GM12878 (cell line): ENCODE measurements at regions not wholly inside any gene's neighbourhood (a gene's known extent, or its start where the extent isn't known, plus 50 kb on each side); places are given as distances from the start of the nearest gene placed in this dataset.

ENCODE experiments used
- ATAC-seq: fragments of 200-7000 bp; cut with Tn5 transposase; 3 replicates; pipeline ENCODE4 v1.9.1; 2020; ENCODE audit warnings: mild to moderate bottlenecking, moderate library complexity
- BruUV-seq: library from RNA; stranded (reverse); fragments of 400-500 nt; replicated peaks from 2 replicates; lab custom pipeline; 2021; lab: Mats Ljungman, UMichigan
- CTCF ChIA-PET: fragments of 300-600 bp; sonication (Branson Sonifier 250); formaldehyde crosslinking; extraction: SDS; loops from one replicate; lab custom pipeline; 2021; ENCODE audit warnings: inconsistent platforms; lab: Yijun Ruan, JAX
- POLR2A ChIA-PET: fragments of 350-600 bp; formaldehyde crosslinking; extraction: SDS; loops from one replicate; lab custom pipeline; 2021; ENCODE audit warnings: inconsistent platforms; lab: Charles Lee
- RAD21 ChIA-PET: fragments of 300-600 bp; sonication (Branson Sonifier 250); formaldehyde crosslinking; loops from one replicate; lab custom pipeline; 2023; ENCODE audit warnings: antibody characterized with exemption; ENCODE audit not compliant: unreplicated experiment; lab: Charles Lee
- SMC1A ChIA-PET: fragments of 300-600 bp; sonication (Branson Sonifier 250); formaldehyde crosslinking; loops from one replicate; lab custom pipeline; 2023; ENCODE audit not compliant: unreplicated experiment, uncharacterized antibody; lab: Charles Lee
- DNase-seq: peaks from one replicate; pipeline ENCODE4 v3.0.0-alpha.2; 2011; ENCODE audit warnings: low read depth, low spot score
- FAIRE-seq: peaks from 3 replicates; lab custom pipeline; 2011; peaks lifted over from hg19 to GRCh38; lab: Jason Lieb, UNC
- H2AFZ ChIP-seq: 2 replicates; pipeline ENCODE4 v1.6.0; 2011; ENCODE audit warnings: low read depth, low read length, control low read depth; ENCODE audit not compliant: control insufficient read depth
- H3K27ac ChIP-seq: 2 replicates; pipeline ENCODE4 v1.5.1; 2011; ENCODE audit warnings: control low read depth; ENCODE audit not compliant: control insufficient read depth, insufficient read depth
- H3K27me3 ChIP-seq, 2 experiments: replicated peaks in 1 of 2; 2 replicates each; pipeline versions ENCODE4 v1.6.0 to v1.6.1; 2011; ENCODE audit warnings: low read length in 1 of 2; ENCODE audit not compliant: control insufficient read depth in 2 of 2, insufficient read depth in 2 of 2
- H3K36me3 ChIP-seq, 2 experiments: 2 replicates each; pipeline ENCODE4 v1.5.1; 2011; ENCODE audit warnings: low read length in 1 of 2; ENCODE audit not compliant: control insufficient read depth in 2 of 2, insufficient read depth in 2 of 2
- H3K4me1 ChIP-seq: 2 replicates; pipeline ENCODE4 v1.6.1; 2011; ENCODE audit warnings: mild to moderate bottlenecking, low read length, moderate library complexity, mixed read lengths; ENCODE audit not compliant: control insufficient read depth, insufficient read depth
- H3K4me2 ChIP-seq: 2 replicates; pipeline ENCODE4 v1.6.0; 2011; ENCODE audit warnings: control low read depth; ENCODE audit not compliant: control insufficient read depth, insufficient read depth
- H3K4me3 ChIP-seq: fragments of 200-600 bp; sonication (generic); 2 replicates; pipeline ENCODE4 v1.5.1; 2016
- H3K79me2 ChIP-seq: 2 replicates; pipeline ENCODE4 v1.6.0; 2011; ENCODE audit warnings: low read length; ENCODE audit not compliant: control insufficient read depth, insufficient read depth
- H3K9ac ChIP-seq: 2 replicates; pipeline ENCODE4 v1.8.0; 2011; ENCODE audit warnings: low read length, control low read depth, mixed read lengths; ENCODE audit not compliant: control insufficient read depth, insufficient read depth
- H3K9me3 ChIP-seq: replicated peaks from 3 replicates; pipeline ENCODE4 v1.5.1; 2011; ENCODE audit warnings: mild to moderate bottlenecking, low read length; ENCODE audit not compliant: control insufficient read depth, insufficient read depth
- H4K20me1 ChIP-seq: 2 replicates; pipeline ENCODE4 v1.6.0; 2011; ENCODE audit not compliant: control insufficient read depth, insufficient read depth
- CHD2 ChIP-seq: IDR thresholded peaks from 2 replicates; pipeline ENCODE4 v1.6.1; 2011; ENCODE audit warnings: low read depth, low read length, improper control_type of control experiment, borderline replicate concordance
- NR2F1 ChIP-seq: fragments of 450-650 bp; conservative IDR thresholded peaks from 2 replicates; pipeline ENCODE4 v1.6.1; 2017; ENCODE audit warnings: mild to moderate bottlenecking
- POLR2A ChIP-seq: IDR thresholded peaks from 2 replicates; pipeline ENCODE4 v1.6.1; 2011; ENCODE audit warnings: low read depth, mild to moderate bottlenecking, low read length
- POLR2AphosphoS5 ChIP-seq: IDR thresholded peaks from 2 replicates; pipeline ENCODE4 v1.6.1; 2011; ENCODE audit warnings: mild to moderate bottlenecking, low read length, inconsistent platforms
- SIX5 ChIP-seq: IDR thresholded peaks from 2 replicates; pipeline ENCODE4 v1.6.1; 2011; ENCODE audit warnings: mild to moderate bottlenecking, low read depth, low read length, moderate library complexity; ENCODE audit not compliant: severe bottlenecking
- SKIL ChIP-seq: fragments of 450-650 bp; IDR thresholded peaks from 2 replicates; pipeline ENCODE4 v1.6.1; 2017; ENCODE audit warnings: mild to moderate bottlenecking, low read depth, inconsistent platforms; ENCODE audit not compliant: poor library complexity, severe bottlenecking
- SRF ChIP-seq, 2 experiments: IDR thresholded peaks; 2 replicates each; pipeline ENCODE4 v1.6.1; 2011; ENCODE audit warnings: low read depth in 2 of 2, low read length in 2 of 2, mild to moderate bottlenecking in 1 of 2, moderate library complexity in 1 of 2
- YBX1 ChIP-seq: fragments of 450-650 bp; IDR thresholded peaks from 2 replicates; pipeline ENCODE4 v1.6.1; 2016; ENCODE audit warnings: antibody characterized with exemption
- ZBTB40 ChIP-seq: fragments of 450-650 bp; IDR thresholded peaks from 2 replicates; pipeline ENCODE4 v1.6.1; 2016; ENCODE audit warnings: mild to moderate bottlenecking, moderate library complexity, borderline replicate concordance
- WGBS: methylation state at CpG from one replicate; pipeline ENCODE4 v1.1.6; 2016; ENCODE audit warnings: low lambda C conversion rate; ENCODE audit not compliant: insufficient replicate concordance, insufficient coverage; ENCODE audit errors: missing lambda C conversion rate; 5-methylcytosine and 5-hydroxymethylcytosine counted together
- in situ Hi-C: fragments of 300-500 bp; cut with MboI; formaldehyde crosslinking; loops from 9 replicates; pipeline ENCODE4 v1.14.3; 2018; ENCODE audit warnings: mixed read lengths
- intact Hi-C: fragments of 100-400 bp; cut with micrococcal nuclease; formaldehyde crosslinking; loops from one replicate; pipeline ENCODE4 v1.14.2; 2022; ENCODE audit not compliant: unreplicated experiment

GRCh38 chr4:24464566-24464965, 119.8 kb downstream of the DHX15 start:
- no peak for TF ChIP-seq POLR2A
- TF ChIP-seq NR2F1, result no peak
- TF ChIP-seq POLR2AphosphoS5, result no peak
- TF ChIP-seq SIX5, result no peak
- no peak for TF ChIP-seq YBX1
- TF ChIP-seq SKIL, result no peak
- no peak for TF ChIP-seq ZBTB40
- no peak for TF ChIP-seq SRF (IDR thresholded peaks at IDR 0.05; ENCODE audit: low read depth in 2 of 2, low read length in 2 of 2)
- no peak for TF ChIP-seq CHD2
- DNase-seq, result no peak
- Histone ChIP-seq H3K9me3 (no peaks in the 10 kb centered on the region), H4K20me1 (no peaks in the 10 kb centered on the region), H3K36me3 (no peaks in the 10 kb centered on the region), H3K4me1 (no peaks in the 10 kb centered on the region), H3K9ac (no peak overlapping the region), H3K79me2 (no peaks in the 10 kb centered on the region), H2AFZ (no peak overlapping the region), H3K4me2 (no peak overlapping the region), H3K27ac (no peak overlapping the region), H3K4me3 (no peak overlapping the region), H3K27me3 (peaks cover 0 to 2% of the 10 kb centered on the region in 2 experiments; a peak in 2 of 4 replicates)
- BruUV-seq, result no TSS peak
- ChIA-PET RAD21 (no interaction called here), CTCF (no interaction called here), POLR2A (no interaction called here), SMC1A (no interaction called here)
- intact Hi-C loops (no loop called here), in situ Hi-C loops (no loop called here)
- WGBS, result 30% methylated on average over 7 of the region's 7 CpGs
- no peak for FAIRE-seq
- no peak for ATAC-seq
